GM19351 (cell line): ENCODE measurements at regions not wholly inside any gene's neighbourhood (a gene's known extent, or its start where the extent isn't known, plus 50 kb on each side); places are given as distances from the start of the nearest gene placed in this dataset.

Experiments used
- ATAC-seq: cut with Tn5 transposase; IDR thresholded peaks from one replicate; pipeline ENCODE4 v1.9.1; 2021; ENCODE audit warnings: mild to moderate bottlenecking, moderate library complexity; ENCODE audit not compliant: unreplicated experiment

DNA sequence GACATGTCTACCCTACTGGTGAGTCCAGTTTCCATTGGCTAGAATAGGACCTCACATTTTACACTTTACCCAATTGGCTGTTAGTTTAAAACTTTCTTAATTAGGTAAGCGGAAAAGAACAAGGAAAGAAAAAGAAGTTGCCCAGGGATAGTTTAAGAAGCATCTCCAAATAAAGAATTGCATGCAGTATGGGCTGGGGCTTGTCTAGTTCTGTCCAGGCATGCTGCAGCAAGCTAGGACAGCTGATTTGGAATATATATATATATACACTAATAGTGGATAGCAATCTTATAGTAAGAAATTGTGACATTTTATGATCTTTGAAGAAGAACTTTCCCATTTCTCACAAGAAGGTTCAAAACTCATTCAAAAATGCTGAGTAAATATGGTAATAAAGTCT is 90.0 kb upstream of the ERBB4 start:
- ATAC-seq, result no peak

DNA sequence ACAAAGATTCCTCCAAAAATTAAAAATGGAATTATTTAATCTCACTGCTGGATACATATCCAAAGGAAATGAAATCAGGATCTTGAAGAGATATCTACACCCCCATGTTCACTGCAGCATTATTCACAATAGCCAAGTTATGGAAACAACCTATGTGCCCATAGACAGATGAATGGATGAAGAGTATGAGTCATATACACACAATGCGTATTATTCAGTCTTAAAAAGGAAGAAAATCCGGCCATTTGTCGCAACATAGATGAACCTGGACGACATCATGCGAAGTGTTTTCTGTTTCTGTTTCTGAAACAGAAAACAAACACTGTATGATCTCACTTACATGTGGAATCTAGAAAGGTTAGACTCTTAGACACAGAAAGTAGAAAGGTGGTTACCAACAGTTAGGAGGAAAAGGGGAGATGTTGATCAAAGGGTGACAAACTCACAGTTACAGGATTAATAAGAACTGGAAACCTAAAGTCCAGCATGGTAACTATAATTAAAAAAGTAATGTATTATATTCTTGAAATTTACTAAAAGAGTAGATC is 87.8 kb upstream of the ERBB4 start:
- no peak for ATAC-seq

DNA sequence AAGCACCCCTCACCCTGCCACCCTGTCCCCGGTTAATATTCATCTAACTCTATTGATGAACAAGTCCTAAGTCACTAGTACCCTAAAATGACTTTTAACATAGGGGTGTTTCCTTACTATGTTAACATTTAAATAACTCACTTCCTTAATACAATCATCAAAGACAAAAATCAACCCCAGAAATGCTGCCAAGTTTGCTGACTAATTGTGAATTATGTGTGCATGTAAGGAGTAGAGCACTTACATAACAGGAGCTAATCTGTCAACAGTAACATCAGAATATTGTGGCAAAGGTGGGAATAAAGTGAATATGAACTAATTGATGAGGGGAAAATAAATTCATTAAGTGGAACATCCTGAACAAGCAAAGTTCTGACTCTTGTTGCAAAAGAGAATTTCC is 81.4 kb upstream of the ERBB4 start:
- no peak for ATAC-seq

DNA sequence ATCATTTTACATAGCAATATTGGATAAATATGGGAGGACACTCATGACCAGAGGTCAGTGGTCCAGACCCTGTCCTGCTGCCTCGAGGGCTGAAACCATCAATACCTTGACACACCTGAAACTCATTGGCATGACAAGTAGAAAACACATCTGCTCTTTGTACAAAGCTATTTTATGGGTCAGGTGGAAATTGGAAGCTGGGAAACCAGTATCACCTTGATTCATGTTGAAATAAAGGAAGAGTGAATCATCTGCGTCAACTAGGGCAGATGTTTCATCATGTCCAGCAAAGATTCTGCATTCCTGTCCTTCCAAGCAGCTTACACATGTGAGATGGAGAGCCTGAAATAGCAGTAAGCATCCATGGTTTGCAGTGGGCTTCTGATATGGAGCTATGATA is 80.0 kb upstream of the ERBB4 start:
- ATAC-seq, result no peak

DNA sequence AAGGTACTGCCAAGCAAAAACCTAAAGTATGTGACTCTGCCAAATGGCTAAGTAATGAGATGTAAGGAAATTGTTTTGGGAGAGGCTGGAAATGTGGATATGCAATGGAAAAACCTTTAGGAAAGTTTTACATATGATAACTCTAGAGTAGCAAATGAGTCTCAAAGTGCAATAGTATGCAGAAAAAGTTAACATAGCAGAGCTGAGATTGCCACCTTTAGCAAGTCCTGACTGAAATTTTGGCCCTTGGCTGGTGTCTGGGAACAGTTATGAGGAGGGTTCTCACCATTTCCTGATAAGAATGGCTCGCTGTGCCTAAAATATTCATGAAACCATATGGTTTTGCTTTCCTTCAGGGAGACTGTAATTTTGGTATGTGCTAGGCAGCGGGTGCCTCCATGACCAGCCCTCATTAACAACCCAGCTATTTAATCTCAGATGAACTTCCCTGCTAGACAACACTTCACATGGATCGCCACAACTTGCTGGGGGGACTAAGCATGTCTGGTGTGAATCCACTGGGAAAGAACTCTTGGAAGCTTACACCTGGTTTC is 72.3 kb upstream of the ERBB4 start:
- no peak for ATAC-seq

DNA sequence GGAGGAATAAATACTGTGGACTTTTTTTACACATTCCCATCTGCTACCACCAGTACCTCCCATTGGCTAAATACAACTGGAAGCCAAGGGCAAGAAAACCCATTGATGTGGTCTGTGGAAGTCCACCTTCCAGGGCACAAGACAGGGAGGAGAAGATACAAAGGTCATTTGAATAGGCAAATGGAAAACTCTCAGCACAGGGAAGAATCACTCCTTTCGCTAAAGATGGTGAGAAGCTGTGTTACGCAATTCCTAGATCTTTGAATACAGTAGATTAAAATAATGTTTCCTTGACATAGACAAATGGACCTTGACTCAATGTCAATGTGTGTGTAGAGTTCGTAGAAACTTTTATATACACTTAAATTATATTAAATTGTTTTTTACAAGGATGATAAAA is 70.9 kb upstream of the ERBB4 start:
- ATAC-seq, result no peak

DNA sequence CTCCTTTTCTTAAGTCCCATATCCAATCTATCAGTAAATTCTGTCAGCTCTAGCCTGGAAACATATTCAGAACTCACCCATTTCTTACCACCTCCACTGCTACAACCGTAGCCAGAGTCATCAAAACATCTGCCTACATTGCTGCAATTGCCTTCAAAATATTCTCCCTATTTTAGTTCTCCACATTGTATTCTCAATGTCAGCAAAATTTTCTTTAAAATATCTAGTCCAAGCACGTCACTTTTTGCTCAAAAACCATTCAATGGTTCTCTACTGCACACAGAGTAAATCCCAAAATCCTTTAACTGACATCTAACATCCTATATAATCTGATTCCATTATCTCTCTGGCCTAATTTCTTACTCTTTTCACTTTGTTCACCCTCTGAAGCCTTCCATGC is 68.5 kb upstream of the ERBB4 start:
- no peak for ATAC-seq

DNA sequence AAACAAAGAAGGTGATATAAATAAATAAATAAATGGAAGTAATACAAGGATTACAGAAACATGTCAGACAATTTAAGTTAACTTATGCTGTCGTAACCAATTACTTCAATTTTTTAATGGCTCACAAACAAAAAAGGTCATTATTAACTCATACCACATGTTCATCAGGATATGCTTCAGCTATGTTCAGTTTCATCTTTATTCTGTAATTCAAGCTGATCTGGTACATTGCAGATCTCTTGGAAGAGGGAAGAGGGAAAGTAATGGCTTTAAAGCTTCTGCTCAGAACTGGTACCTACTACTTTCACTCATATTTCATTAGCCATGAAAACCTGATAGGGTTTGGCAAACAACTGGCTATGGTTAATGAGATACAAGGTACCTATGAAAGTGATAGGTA is 67.6 kb upstream of the ERBB4 start:
- ATAC-seq, result no peak

DNA sequence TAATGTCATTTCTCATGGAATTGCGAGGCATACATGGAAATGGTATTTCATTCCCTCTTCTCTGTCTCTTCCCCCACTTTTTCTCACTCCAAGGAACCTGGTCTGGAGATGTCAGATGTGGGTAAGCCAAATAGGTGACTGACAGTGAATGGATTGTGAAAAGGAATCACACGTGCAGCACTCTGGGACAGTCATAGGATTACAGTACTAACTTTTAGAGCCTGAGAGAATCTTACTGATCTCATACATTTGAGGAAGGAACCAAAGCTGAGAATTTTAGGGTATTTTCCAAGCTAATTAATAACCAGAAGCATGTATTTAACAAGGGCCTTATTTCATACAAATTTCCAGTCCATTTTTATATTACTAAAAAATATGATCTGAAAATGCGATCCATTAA is 58.1 kb upstream of the ERBB4 start:
- no peak for ATAC-seq

DNA sequence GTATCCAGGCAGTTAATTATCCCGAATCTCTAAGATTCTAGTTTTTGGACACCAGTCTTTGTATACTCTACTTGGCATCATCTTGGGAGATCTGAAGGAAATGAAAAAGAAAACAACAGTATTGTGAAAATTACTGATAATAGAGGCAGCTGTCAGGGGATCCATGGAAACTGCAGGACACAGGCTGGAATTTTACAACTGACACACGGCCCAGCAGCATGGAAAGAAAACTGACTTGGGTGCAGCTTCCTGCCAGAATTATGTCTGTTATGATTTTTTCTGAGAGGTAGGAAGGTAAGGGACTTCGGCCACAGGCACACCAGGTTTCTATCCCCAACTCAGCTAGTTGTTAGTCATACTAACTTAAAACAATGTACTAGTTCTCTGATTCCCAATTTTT is 57.7 kb upstream of the ERBB4 start:
- no peak for ATAC-seq

DNA sequence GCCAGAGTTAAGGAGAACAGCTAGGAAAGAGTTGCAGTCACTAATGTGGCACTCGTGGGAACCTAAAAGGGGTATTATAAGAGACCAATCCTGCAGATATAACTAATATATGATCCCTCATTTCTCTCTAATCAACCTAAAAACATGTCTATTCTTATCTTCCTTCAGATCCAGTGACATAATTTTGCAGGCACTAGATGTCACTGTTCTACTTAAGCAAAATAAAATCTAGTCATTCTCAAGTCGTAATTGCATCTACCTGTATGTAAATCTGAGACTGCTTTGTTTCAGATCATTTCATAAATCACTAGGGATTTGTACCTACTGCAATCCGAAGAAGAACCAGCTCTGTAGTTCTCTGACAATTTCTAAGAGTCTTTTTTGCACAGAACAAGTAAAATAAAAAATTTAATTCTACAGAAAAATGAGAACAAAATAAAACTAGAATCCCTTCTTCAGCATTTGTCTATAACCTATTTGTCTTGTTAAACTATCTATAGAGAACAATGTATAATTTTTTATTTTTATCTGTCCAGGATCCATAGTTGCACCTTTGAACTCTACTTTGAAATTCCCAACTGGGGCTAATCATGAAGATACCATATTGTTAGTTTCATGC is 56.5 kb upstream of the ERBB4 start:
- ATAC-seq, result peak; percentile 80

DNA sequence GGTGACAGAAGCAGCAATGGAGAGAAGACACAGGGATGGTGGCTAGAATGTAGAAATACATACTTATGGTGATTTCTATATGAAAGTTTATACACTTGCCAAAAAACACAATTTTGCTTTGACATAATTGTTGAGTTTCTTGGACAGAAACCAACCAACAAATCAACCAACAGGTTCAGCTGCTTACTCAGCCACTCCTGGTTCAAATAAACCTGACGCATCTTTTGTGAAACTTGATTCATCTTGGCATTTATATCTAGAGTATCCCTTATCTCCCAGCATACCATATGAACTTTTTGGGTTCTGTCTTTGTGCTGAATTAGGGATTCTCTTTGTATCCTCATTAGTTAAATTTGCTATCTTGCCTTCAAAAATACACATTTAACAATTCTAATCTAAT is 54.1 kb upstream of the ERBB4 start:
- ATAC-seq, result no peak
